ENCODE measurements at regions not wholly inside any gene's neighbourhood (a gene's known extent, or its start where the extent isn't known, plus 50 kb on each side); places are given as distances from the start of the nearest gene placed in this dataset.

GRCh38 chr6:119871520-119871919, 522.0 kb upstream of the MAN1A1 start:
- TF ChIP-seq CTCF (conservative IDR thresholded peaks at IDR 0.05; ENCODE audit: low read depth in 2 of 2) (no peak), POLR2AphosphoS5 (IDR thresholded peaks at IDR 0.05; ENCODE audit: low read depth) (no peak), EZH2phosphoT487 (IDR thresholded peaks at IDR 0.05; ENCODE audit: unreplicated experiment) (no peak), REST (IDR thresholded peaks at IDR 0.05; ENCODE audit: unreplicated experiment) (no peak), EZH2 (IDR thresholded peaks at IDR 0.05; ENCODE audit: low read depth, unreplicated experiment) (no peak)
